NT2/D1 (cell line): ENCODE measurements at regions not wholly inside any gene's neighbourhood (a gene's known extent, or its start where the extent isn't known, plus 50 kb on each side); places are given as distances from the start of the nearest gene placed in this dataset.

ENCODE experiments used
- YY1 ChIP-seq: IDR thresholded peaks from 2 replicates; pipeline ENCODE4 v1.6.1; 2011; ENCODE audit not compliant: insufficient read length, insufficient read depth
- ZNF274 ChIP-seq: IDR thresholded peaks from 2 replicates; pipeline ENCODE4 v1.6.1; 2011; ENCODE audit warnings: mild to moderate bottlenecking, low read depth, low read length

DNA sequence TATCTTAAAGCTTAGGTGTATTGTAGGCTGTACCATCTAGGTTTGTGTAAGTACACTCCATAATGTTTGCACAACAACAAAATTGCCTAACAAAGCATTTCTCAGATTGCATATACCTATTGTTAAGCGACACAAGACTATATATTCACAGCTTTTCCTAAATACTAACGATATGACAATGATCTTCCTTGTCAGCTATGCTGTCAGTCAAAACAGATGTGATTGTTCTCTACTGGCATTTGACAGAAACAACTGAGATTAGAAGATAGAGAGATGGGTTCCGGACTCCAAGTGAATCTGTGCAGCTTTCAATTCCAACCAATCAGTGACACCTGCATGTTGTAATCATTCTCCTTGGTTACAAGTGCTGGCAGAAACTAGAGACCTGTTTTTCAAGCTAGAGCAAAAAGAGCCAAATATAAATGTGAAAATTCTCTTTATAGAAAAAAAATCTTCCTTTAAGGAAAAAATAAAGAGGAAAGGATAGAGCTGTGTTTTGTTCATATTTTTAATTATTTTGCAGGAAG is 1232.3 kb upstream of the SLC39A10 start:
- TF ChIP-seq YY1 (no peak), ZNF274 (no peak)
